ENCODE measurements at regions not wholly inside any gene's neighbourhood (a gene's known extent, or its start where the extent isn't known, plus 50 kb on each side); places are given as distances from the start of the nearest gene placed in this dataset.

DNA sequence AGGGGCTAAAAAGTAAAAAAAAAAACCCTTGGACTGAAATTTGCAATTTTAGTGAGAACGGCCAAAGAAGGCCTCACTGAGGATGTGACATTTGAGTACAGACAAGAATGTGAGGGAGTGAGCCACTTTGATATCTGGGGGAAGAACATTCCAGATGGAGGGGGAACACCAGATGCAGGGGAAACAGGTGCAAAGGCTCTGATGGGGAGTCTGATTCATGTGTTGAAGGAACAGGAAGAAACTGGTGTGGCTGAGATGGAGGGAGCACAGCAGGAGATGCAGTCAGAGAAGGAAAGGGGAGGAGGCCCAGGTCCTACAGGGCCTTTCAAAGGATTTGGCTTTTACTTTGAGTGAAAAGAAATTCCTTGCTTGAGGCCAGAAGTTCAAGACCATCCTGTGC, 615.7 kb upstream of the NRP1 start:
- no peak for TF ChIP-seq CTCF (conservative IDR thresholded peaks at IDR 0.05; ENCODE audit: low read depth, low read length)
- no peak for TF ChIP-seq EZH2 (IDR thresholded peaks at IDR 0.05; ENCODE audit: borderline replicate concordance, low read depth, low read length, poor library complexity, severe bottlenecking)
